Stimulated activated CD4-positive, alpha-beta T cell treated with anti-CD3 and anti-CD28 coated beads, Interleukin-15, amount 100 ng/mL, for 24 hours (primary cell): ENCODE measurements at regions not wholly inside any gene's neighbourhood (a gene's known extent, or its start where the extent isn't known, plus 50 kb on each side); places are given as distances from the start of the nearest gene placed in this dataset.
A peak's percentile ranks its signal among the peaks of the same experiment; 100 is the strongest.
"Not testable (repeated sequence)": the region's sequence is repeated elsewhere in the genome, so short reads cannot be mapped to it uniquely, and the experiment has no call there.

Source experiments
- DNase-seq: peaks from one replicate; pipeline ENCODE4 v3.0.0-alpha.2; 2020

DNA sequence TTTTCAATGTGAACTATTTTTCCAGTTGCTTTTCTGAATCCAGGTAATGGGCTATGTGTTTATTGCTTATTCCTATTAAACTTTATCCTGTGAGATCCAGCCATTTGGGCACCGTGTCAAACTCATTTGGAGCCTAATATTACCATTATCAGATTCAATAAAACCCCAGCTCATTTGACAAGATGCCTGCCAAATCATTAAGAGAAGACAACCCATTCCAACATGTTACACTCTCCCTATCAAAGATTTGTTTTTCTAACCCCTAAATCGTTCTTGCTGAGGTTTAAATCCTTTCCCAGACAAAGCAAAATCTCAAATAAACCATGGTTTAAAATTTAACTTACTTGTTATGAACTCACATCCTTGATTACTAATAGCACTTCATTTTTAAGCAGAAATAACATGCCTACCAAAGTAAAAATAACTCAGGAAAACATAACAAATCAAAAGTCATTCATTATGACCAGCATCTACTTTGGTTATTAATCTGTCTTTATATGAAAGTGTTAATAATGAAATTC is 130.0 kb upstream of the TCF21 start:
- no peak for DNase-seq

GRCh38 chr6:133759524-133759923 is 129.4 kb upstream of the TCF21 start:
- no peak for DNase-seq

- no peak for DNase-seq
These were observed 127.2 kb upstream of the TCF21 start for GRCh38 chr6:133761706-133762105.

DNA sequence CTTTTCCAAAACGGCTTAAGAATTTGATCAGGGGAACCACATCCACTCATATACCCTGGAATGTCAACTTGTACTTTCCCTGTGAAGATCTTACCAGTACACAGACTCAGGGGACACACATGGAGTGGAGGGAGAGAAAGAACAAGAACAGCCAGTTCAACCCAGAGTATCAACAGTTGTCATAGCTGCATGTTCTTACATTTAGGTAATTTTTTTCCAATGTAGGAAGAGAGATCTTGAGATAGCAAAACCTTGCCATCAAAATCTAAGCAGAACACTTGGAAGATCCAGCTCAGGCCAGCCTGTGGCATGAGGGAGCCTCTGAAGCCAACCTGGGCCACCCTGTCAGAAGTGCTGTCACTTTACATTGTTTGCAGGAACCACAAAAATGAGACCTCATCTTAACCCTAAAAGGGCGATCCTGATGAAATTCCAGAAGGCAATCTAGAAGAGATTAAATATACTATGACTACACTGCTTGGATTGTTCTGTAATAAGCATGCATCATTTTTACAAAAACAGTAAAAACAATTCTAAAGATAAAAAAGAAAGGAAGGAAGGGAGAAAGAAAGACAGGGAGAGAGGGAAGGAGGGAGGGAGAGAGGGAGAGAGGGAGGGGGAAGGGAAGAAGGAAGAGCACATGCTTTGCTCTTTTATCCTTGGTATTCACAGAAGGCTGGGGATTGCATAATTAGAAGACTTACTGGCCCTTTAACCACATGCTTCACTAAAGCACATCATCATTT is 124.7 kb upstream of the TCF21 start:
- DNase-seq: no peak

GRCh38 chr6:133764754-133765208 is 124.1 kb upstream of the TCF21 start:
- no peak for DNase-seq

GRCh38 chr6:133767357-133767970 is 121.4 kb upstream of the TCF21 start:
- DNase-seq: no peak

DNA sequence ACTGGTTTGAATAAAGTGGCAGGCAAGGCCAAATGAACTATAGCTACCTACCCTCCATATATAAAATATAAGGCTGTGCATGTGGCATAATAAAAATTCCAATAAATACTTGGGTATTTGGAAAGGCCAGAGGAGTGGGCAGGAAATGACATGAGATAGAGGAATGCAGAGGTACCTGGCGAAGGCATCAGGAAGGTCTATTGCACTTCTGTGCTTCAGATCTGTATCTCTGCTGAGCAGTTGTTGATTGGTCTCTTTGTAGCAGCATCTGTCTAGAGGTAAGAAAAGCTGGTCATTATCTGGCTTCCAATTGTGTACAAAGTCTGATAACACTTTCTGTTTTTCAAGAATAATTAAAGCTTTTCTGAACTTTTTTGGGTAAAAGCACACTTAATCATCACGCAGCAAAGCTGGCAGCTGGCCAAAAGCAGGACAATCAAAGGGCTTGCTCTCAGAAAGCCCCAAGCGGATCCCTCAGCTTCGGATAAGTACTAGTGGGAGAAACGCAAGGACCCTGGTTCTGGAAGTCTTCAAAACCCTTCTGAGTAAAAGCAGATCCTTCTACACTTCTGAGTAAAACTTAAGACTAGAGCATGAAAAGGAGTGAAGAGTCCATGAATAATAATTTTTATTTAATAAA is 120.1 kb upstream of the TCF21 start:
- DNase-seq: no peak

GRCh38 chr6:133769463-133769862 is 119.5 kb upstream of the TCF21 start:
- DNase-seq: no peak

GRCh38 chr6:133772567-133772966 is 116.3 kb upstream of the TCF21 start:
- no peak for DNase-seq

- no peak for DNase-seq
These were observed 115.1 kb upstream of the TCF21 start for GRCh38 chr6:133773776-133774175.

GRCh38 chr6:133774356-133774755 is 114.6 kb upstream of the TCF21 start:
- DNase-seq: peak; percentile 4

- DNase-seq: no peak
These were observed 110.3 kb upstream of the TCF21 start for GRCh38 chr6:133778414-133779130.

DNA sequence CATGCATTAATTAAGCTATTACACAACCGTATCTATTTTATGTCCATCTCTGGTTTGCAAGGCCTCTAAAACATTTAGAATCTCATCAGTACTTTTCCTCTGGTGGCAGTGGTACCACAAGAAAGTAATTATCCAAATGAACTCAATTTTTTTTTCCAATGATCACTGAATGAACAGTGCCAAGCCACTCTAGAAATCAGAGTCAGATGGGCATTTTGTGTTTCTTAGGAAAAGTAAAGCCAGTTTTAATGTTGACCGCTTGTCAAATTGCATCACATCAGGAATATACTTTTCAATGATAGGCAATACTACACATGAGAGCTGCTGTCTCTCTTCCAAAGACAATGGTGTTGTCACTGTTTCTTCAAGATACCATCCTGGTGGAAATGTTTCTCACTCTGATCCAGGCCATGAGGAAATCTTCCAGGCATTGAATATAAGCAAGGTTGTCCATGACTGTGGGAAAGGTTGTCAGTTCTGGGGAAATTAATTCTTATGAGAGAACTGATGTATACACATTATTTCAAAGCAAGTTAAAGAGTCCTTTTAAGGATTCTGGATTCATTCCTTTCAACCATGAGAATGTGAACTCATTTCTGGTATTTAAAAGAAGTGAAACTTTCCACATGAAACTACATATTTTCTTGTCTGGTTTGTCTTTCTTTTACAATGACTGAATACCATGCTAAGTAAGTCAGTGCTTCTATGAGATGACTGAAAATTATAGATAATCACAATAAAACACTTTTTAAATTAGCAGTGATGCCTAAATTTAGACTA is 108.8 kb upstream of the TCF21 start:
- no peak for DNase-seq

- DNase-seq: no peak
These were observed 102.9 kb upstream of the TCF21 start for GRCh38 chr6:133786016-133786415.

DNA sequence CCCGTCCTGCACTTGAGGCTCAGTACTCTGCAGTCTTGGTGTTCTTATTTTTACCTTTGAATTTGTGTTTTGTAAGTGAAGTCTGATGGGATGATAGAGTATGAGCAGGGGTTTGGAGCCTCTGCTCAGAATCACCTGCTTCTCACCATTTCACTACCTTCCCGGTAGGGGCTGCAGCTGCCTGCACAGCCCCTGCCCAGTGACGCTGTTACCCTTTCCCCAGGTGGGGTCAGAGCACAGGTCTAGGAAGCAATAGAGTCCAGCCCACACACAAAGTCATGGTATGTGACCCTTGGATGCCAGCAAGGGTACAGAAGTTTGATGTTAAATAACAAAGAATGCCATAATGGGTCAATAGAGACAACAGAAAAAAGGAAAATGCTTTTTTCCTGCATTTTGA is 101.8 kb upstream of the TCF21 start:
- no peak for DNase-seq

- DNase-seq: no peak
These were observed 100.9 kb upstream of the TCF21 start for GRCh38 chr6:133787859-133788505.

- no peak for DNase-seq
These were observed 100.4 kb upstream of the TCF21 start for GRCh38 chr6:133788556-133788955.

DNA sequence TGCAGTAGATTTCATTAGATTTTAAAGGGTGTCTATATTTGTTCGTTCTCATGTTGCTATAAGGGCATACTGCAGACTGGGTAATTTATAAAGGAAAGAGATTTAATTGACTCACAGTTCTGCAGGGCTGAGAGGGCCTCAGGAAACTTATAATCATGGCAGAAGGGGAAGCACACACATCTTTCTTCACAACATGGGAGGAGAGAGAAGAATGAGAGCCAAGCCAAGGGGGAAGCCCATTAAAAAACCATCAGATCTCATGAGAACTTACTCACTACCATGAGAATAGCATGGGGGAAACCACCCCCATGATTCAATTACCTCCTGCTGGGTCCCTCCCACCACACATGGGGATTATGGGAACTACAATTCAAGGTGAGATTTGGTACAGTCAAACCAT is 99.5 kb upstream of the TCF21 start:
- not testable (repeated sequence) for DNase-seq

DNA sequence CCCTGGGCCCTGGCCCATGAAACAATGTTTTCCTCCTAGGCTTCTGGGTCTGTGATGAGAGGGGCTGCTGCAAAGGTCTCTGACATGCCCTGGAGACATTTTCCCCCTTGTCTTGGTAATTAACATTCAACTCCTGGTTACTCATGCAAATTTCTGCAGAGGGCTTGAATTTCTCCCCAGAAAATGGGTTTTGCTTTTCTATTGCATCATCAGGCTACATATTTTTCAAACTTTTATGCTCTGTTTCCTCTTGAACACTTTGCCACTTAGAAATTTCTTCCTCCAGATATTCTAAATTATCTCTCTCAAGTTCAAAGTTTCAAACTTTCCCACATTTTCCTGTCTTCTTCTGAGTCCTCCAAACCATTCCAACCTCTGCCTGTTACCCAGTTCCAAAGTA is 98.2 kb upstream of the TCF21 start:
- not testable (repeated sequence) for DNase-seq

GRCh38 chr6:133795051-133795450 is 93.9 kb upstream of the TCF21 start:
- DNase-seq: not testable (repeated sequence)

- DNase-seq: no peak
These were observed 92.7 kb upstream of the TCF21 start for GRCh38 chr6:133796235-133796634.

GRCh38 chr6:133799043-133799442 is 89.9 kb upstream of the TCF21 start:
- DNase-seq: no peak
